HEK293 (cell line): ENCODE measurements at regions not wholly inside any gene's neighbourhood (a gene's known extent, or its start where the extent isn't known, plus 50 kb on each side); places are given as distances from the start of the nearest gene placed in this dataset.

ENCODE experiments used
- CTCF ChIA-PET: fragments of 350-600 bp; formaldehyde crosslinking; extraction: SDS; loops from one replicate; lab custom pipeline; 2021; ENCODE audit warnings: antibody characterized with exemption; lab: Yijun Ruan, JAX
- POLR2A ChIA-PET: fragments of 300-600 bp; formaldehyde crosslinking; extraction: SDS; loops from one replicate; lab custom pipeline; 2020; ENCODE audit warnings: antibody characterized with exemption, inconsistent platforms; lab: Yijun Ruan, JAX
- H3K27ac ChIP-seq: fragments of 200-500 bp; sonication (Bioruptor generic); 2 replicates; pipeline ENCODE4 v1.5.1; 2014; ENCODE audit warnings: low read depth, low read length, control low read depth, inconsistent platforms; ENCODE audit errors: extremely low read depth
- H3K36me3 ChIP-seq, 2 experiments: fragments of 200-500 bp in 1 of 2; sonication (Bioruptor generic) in 1 of 2; 1 replicate in 1 of 2; 2 replicates in 1 of 2; pipeline ENCODE4 v1.5.1; 2014 to 2017; ENCODE audit warnings: inconsistent platforms in 2 of 2, low read length in 2 of 2; ENCODE audit not compliant: control insufficient read depth in 2 of 2, insufficient read depth in 1 of 2
- H3K4me1 ChIP-seq: fragments of 200-500 bp; sonication (Bioruptor generic); 2 replicates; pipeline ENCODE4 v1.5.1; 2014; ENCODE audit warnings: mild to moderate bottlenecking, low read length, inconsistent platforms; ENCODE audit not compliant: control insufficient read depth, insufficient read depth
- H3K4me3 ChIP-seq: 2 replicates; pipeline ENCODE4 v1.5.1; 2011; ENCODE audit warnings: low read depth, mild to moderate bottlenecking, control low read depth, low read length, moderate library complexity
- H3K9me3 ChIP-seq: fragments of 200-500 bp; sonication (Bioruptor generic); 2 replicates; pipeline ENCODE4 v1.5.1; 2014; ENCODE audit warnings: low read depth, low read length, inconsistent platforms; ENCODE audit not compliant: control insufficient read depth, insufficient read depth
- KLF9 ChIP-seq: fragments of 450-650 bp; formaldehyde crosslinking; IDR thresholded peaks from 2 replicates; pipeline ENCODE4 v1.5.1; 2016; ENCODE audit warnings: missing biosample characterization, missing genetic modification characterization, low read depth
- PRDM4 ChIP-seq: fragments of 450-650 bp; formaldehyde crosslinking; IDR thresholded peaks from 2 replicates; pipeline ENCODE4 v1.5.1; 2017; ENCODE audit warnings: missing biosample characterization, missing genetic modification characterization
- REST ChIP-seq: fragments of 450-650 bp; formaldehyde crosslinking; IDR thresholded peaks from 2 replicates; pipeline ENCODE4 v1.5.1; 2016; ENCODE audit warnings: missing biosample characterization, missing genetic modification characterization
- SCRT1 ChIP-seq: fragments of 450-650 bp; formaldehyde crosslinking; IDR thresholded peaks from 2 replicates; pipeline ENCODE4 v1.5.1; 2016; ENCODE audit warnings: missing biosample characterization, missing genetic modification characterization, borderline replicate concordance
- SCRT2 ChIP-seq: fragments of 450-650 bp; formaldehyde crosslinking; IDR thresholded peaks from 2 replicates; pipeline ENCODE4 v1.5.1; 2016; ENCODE audit warnings: missing biosample characterization, missing genetic modification characterization
- TCF7L2 ChIP-seq: IDR thresholded peaks from 2 replicates; pipeline ENCODE4 v1.6.1; 2011; ENCODE audit warnings: low read depth, mild to moderate bottlenecking, inconsistent platforms, low read length, moderate library complexity, borderline replicate concordance
- TSHZ1 ChIP-seq: fragments of 450-650 bp; formaldehyde crosslinking; IDR thresholded peaks from 2 replicates; pipeline ENCODE4 v1.5.1; 2016; ENCODE audit warnings: missing biosample characterization, missing genetic modification characterization, borderline replicate concordance
- YY1 ChIP-seq: fragments of 450-650 bp; formaldehyde crosslinking; IDR thresholded peaks from 2 replicates; pipeline ENCODE4 v1.5.1; 2018; ENCODE audit warnings: missing biosample characterization, missing genetic modification characterization
- ZBTB48 ChIP-seq: fragments of 450-650 bp; formaldehyde crosslinking; IDR thresholded peaks from 2 replicates; pipeline ENCODE4 v1.5.1; 2016; ENCODE audit warnings: missing biosample characterization, missing genetic modification characterization
- ZBTB49 ChIP-seq: fragments of 450-650 bp; formaldehyde crosslinking; IDR thresholded peaks from 2 replicates; pipeline ENCODE4 v1.5.1; 2016; ENCODE audit warnings: missing biosample characterization, missing genetic modification characterization, low read depth
- ZNF138 ChIP-seq: fragments of 450-650 bp; formaldehyde crosslinking; IDR thresholded peaks from 2 replicates; pipeline ENCODE4 v1.5.1; 2016; ENCODE audit warnings: missing biosample characterization, missing genetic modification characterization, borderline replicate concordance
- ZNF248 ChIP-seq: fragments of 450-650 bp; formaldehyde crosslinking; IDR thresholded peaks from 2 replicates; pipeline ENCODE4 v1.5.1; 2017; ENCODE audit warnings: missing biosample characterization, missing genetic modification characterization
- ZNF280D ChIP-seq: fragments of 450-650 bp; formaldehyde crosslinking; IDR thresholded peaks from 2 replicates; pipeline ENCODE4 v1.5.1; 2016; ENCODE audit warnings: missing biosample characterization, missing genetic modification characterization
- ZNF311 ChIP-seq: fragments of 450-650 bp; formaldehyde crosslinking; IDR thresholded peaks from 2 replicates; pipeline ENCODE4 v1.5.1; 2017; ENCODE audit warnings: missing biosample characterization, missing genetic modification characterization, borderline replicate concordance
- ZNF366 ChIP-seq: fragments of 450-650 bp; formaldehyde crosslinking; conservative IDR thresholded peaks from 2 replicates; pipeline ENCODE4 v1.5.1; 2016; ENCODE audit warnings: missing biosample characterization, missing genetic modification characterization
- ZNF433 ChIP-seq: fragments of 450-650 bp; formaldehyde crosslinking; IDR thresholded peaks from 2 replicates; pipeline ENCODE4 v1.5.1; 2016; ENCODE audit warnings: missing biosample characterization, missing genetic modification characterization, low read depth
- ZNF529 ChIP-seq: fragments of 450-650 bp; formaldehyde crosslinking; IDR thresholded peaks from 2 replicates; pipeline ENCODE4 v1.5.1; 2017; ENCODE audit warnings: missing genetic modification characterization, missing biosample characterization; ENCODE audit not compliant: insufficient replicate concordance
- ZNF76 ChIP-seq: fragments of 450-650 bp; formaldehyde crosslinking; IDR thresholded peaks from 2 replicates; pipeline ENCODE4; 2016; ENCODE audit warnings: low read depth, missing biosample characterization, missing genetic modification characterization, borderline replicate concordance
- ZSCAN30 ChIP-seq: fragments of 450-650 bp; IDR thresholded peaks from 2 replicates; pipeline ENCODE4 v1.5.1; 2018; ENCODE audit warnings: missing biosample characterization, mild to moderate bottlenecking, missing genetic modification characterization, moderate library complexity

GRCh38 chr14:51185754-51186153 lies 54.3 kb upstream of the TMX1 start:
- H3K27ac ChIP-seq, result no peak overlapping the region
- CTCF ChIA-PET, result no interaction called here
- H3K4me1 ChIP-seq, result no peaks in the 10 kb centered on the region
- H3K9me3 ChIP-seq, result no peaks in the 10 kb centered on the region
- TF ChIP-seq ZNF76 (no peak), SCRT1 (tag by site-specific recombination) (no peak), SCRT2 (tag by site-specific recombination) (no peak), ZNF248 (tag by site-specific recombination) (no peak), ZNF138 (tag by site-specific recombination) (no peak), KLF9 (tag by site-specific recombination) (no peak), ZNF280D (tag by site-specific recombination) (no peak), REST (tag by site-specific recombination) (no peak), YY1 (tag by site-specific recombination) (no peak), PRDM4 (tag by site-specific recombination) (no peak), ZNF311 (no peak), TCF7L2 (no peak), ZNF529 (tag by site-specific recombination) (no peak), ZNF366 (tag by site-specific recombination) (no peak), ZNF433 (no peak), ZSCAN30 (no peak), ZBTB48 (tag by site-specific recombination) (no peak), TSHZ1 (tag by site-specific recombination) (no peak), ZBTB49 (tag by site-specific recombination) (no peak)
- H3K36me3 ChIP-seq, result no peaks in the 10 kb centered on the region
- POLR2A ChIA-PET, result interaction anchor here (0.6 kb wide), 1 partner anchor 20 kb away, joined by 3 read pairs; no protein-coding TSS in a partner anchor
- no peak overlapping the region for H3K4me3 ChIP-seq
